Activated CD4-positive, alpha-beta T cell treated with anti-CD3 and anti-CD28 coated beads, Interleukin-10, Interleukin-2, amounts not matched to agents 100 ng/mL and 50 ng/mL, durations not matched to agents 16 hours and 8 hours (primary cell): ENCODE measurements at regions not wholly inside any gene's neighbourhood (a gene's known extent, or its start where the extent isn't known, plus 50 kb on each side); places are given as distances from the start of the nearest gene placed in this dataset.

Experiments used
- DNase-seq: peaks from one replicate; pipeline ENCODE4 v3.0.0-alpha.2; 2020

- DNase-seq, result no peak
Observed at GRCh38 chr4:161101881-161102280, 1061.9 kb downstream of the FSTL5 start.

GRCh38 chr4:161097821-161098220 is 1066.0 kb downstream of the FSTL5 start:
- no peak for DNase-seq

GRCh38 chr4:161061046-161061445 is 1102.8 kb downstream of the FSTL5 start:
- DNase-seq, result no peak
